H9 (cell line): ENCODE measurements at regions not wholly inside any gene's neighbourhood (a gene's known extent, or its start where the extent isn't known, plus 50 kb on each side); places are given as distances from the start of the nearest gene placed in this dataset.

Experiments used
- DNase-seq: peaks from one replicate; pipeline ENCODE4 v3.0.0-alpha.2; 2017
- H2AFZ ChIP-seq: one replicate; pipeline ENCODE4 v1.6.1; 2013; ENCODE audit warnings: mild to moderate bottlenecking, low read length, control low read depth, moderate library complexity
- H2AK5ac ChIP-seq: 2 replicates; pipeline ENCODE4 v1.6.1; 2013; ENCODE audit warnings: low read length, control low read depth, mixed read lengths; ENCODE audit not compliant: insufficient read length
- H2BK120ac ChIP-seq: one replicate; pipeline ENCODE4 v1.6.1; 2013; ENCODE audit warnings: low read depth, mild to moderate bottlenecking, low read length, control low read depth, inconsistent platforms; ENCODE audit not compliant: poor library complexity, severe bottlenecking
- H2BK12ac ChIP-seq: 2 replicates; pipeline ENCODE4 v1.6.1; 2013; ENCODE audit warnings: low read length, control low read depth, mixed read lengths, low read depth; ENCODE audit not compliant: insufficient read length
- H2BK15ac ChIP-seq: 2 replicates; pipeline ENCODE4 v1.6.1; 2013; ENCODE audit warnings: low read depth, low read length, control low read depth
- H2BK20ac ChIP-seq: one replicate; pipeline ENCODE4 v1.6.1; 2013; ENCODE audit warnings: low read depth, mild to moderate bottlenecking, low read length, control low read depth, inconsistent platforms; ENCODE audit not compliant: poor library complexity, severe bottlenecking
- H2BK5ac ChIP-seq: 2 replicates; pipeline ENCODE4 v1.6.1; 2013; ENCODE audit warnings: low read length, control low read depth, mixed read lengths; ENCODE audit not compliant: insufficient read length
- H3K14ac ChIP-seq: 2 replicates; pipeline ENCODE4 v1.6.1; 2013; ENCODE audit warnings: low read length, control low read depth; ENCODE audit not compliant: insufficient read depth
- H3K18ac ChIP-seq: 2 replicates; pipeline ENCODE4 v1.6.1; 2013; ENCODE audit warnings: low read depth, mild to moderate bottlenecking, mixed read lengths, low read length, control low read depth; ENCODE audit not compliant: insufficient read length
- H3K23ac ChIP-seq: 2 replicates; pipeline ENCODE4 v1.6.1; 2013; ENCODE audit warnings: low read length, control low read depth, mixed read lengths, low read depth; ENCODE audit not compliant: insufficient read length
- H3K23me2 ChIP-seq: 2 replicates; pipeline ENCODE4 v1.6.1; 2013; ENCODE audit warnings: low read depth, mild to moderate bottlenecking, mixed read lengths, low read length, control low read depth; ENCODE audit not compliant: insufficient read length, poor library complexity, severe bottlenecking
- H3K27ac ChIP-seq: 2 replicates; pipeline ENCODE4 v1.5.1; 2013; ENCODE audit warnings: low read length, control low read depth, mixed read lengths, low read depth; ENCODE audit not compliant: insufficient read length
- H3K27me3 ChIP-seq: 2 replicates; pipeline ENCODE4 v1.6.1; 2013; ENCODE audit warnings: low read length, control low read depth, inconsistent platforms; ENCODE audit not compliant: insufficient read depth
- H3K4ac ChIP-seq: 2 replicates; pipeline ENCODE4 v1.6.1; 2013; ENCODE audit warnings: low read depth, mild to moderate bottlenecking, control low read depth, inconsistent platforms, low read length, moderate library complexity
- H3K4me1 ChIP-seq: 2 replicates; pipeline ENCODE4 v1.6.1; 2013; ENCODE audit warnings: low read length, control low read depth, inconsistent platforms; ENCODE audit not compliant: insufficient read depth
- H3K4me2 ChIP-seq: 2 replicates; pipeline ENCODE4 v1.6.1; 2013; ENCODE audit warnings: low read length, control low read depth, mixed read lengths; ENCODE audit not compliant: insufficient read length, insufficient read depth
- H3K56ac ChIP-seq: 2 replicates; pipeline ENCODE4 v1.6.1; 2013; ENCODE audit warnings: low read depth, mild to moderate bottlenecking, mixed read lengths, low read length, control low read depth; ENCODE audit not compliant: insufficient read length
- H3K79me1 ChIP-seq: 2 replicates; pipeline ENCODE4 v1.6.1; 2013; ENCODE audit warnings: low read depth, mild to moderate bottlenecking, moderate library complexity, low read length, control low read depth, inconsistent platforms; ENCODE audit not compliant: insufficient read depth, poor library complexity, severe bottlenecking
- H3K79me2 ChIP-seq: 2 replicates; pipeline ENCODE4 v1.6.1; 2013; ENCODE audit warnings: low read length, control low read depth, inconsistent platforms; ENCODE audit not compliant: insufficient read depth
- H3K9ac ChIP-seq: 2 replicates; pipeline ENCODE4 v1.6.1; 2013; ENCODE audit warnings: low read length, control low read depth, mixed read lengths; ENCODE audit not compliant: insufficient read length; ENCODE audit errors: extremely low read depth
- H3K9me3 ChIP-seq: one replicate; pipeline ENCODE4 v1.6.1; 2013; ENCODE audit warnings: low read depth, low read length, inconsistent platforms; ENCODE audit not compliant: control insufficient read depth
- H3T11ph ChIP-seq: one replicate; pipeline ENCODE4 v1.6.1; 2013; ENCODE audit warnings: mild to moderate bottlenecking, low read length, control low read depth, inconsistent platforms
- H4K20me1 ChIP-seq: one replicate; pipeline ENCODE4 v1.6.1; 2013; ENCODE audit not compliant: control insufficient read depth, insufficient read length, insufficient read depth
- H4K5ac ChIP-seq: 2 replicates; pipeline ENCODE4 v1.6.1; 2013; ENCODE audit warnings: low read depth, mild to moderate bottlenecking, mixed read lengths, low read length, control low read depth; ENCODE audit not compliant: insufficient read length
- H4K8ac ChIP-seq: replicated peaks from 2 replicates; pipeline ENCODE4 v1.6.1; 2013; ENCODE audit warnings: low read length, control low read depth, mixed read lengths, low read depth; ENCODE audit not compliant: insufficient read length
- H4K91ac ChIP-seq: 2 replicates; pipeline ENCODE4 v1.6.1; 2013; ENCODE audit warnings: low read depth, mild to moderate bottlenecking, moderate library complexity, mixed read lengths, low read length, control low read depth; ENCODE audit not compliant: insufficient read length
- H3K27ac Mint-ChIP-seq, 3 experiments: 2 replicates in 2 of 3; 3 replicates in 1 of 3; pipeline ENCODE4 v1.8.0; 2020 to 2021; ENCODE audit warnings: mixed read lengths in 3 of 3, mild to moderate bottlenecking in 1 of 3, moderate library complexity in 1 of 3
- H3K27me3 Mint-ChIP-seq: 2 replicates; pipeline ENCODE4 v1.8.0; 2021; ENCODE audit warnings: low read depth, mild to moderate bottlenecking, moderate library complexity, mixed read lengths
- H3K36me3 Mint-ChIP-seq, 3 experiments: 2 replicates in 2 of 3; 3 replicates in 1 of 3; pipeline ENCODE4 v1.8.0; 2020 to 2021; ENCODE audit warnings: low read depth in 3 of 3, mixed read lengths in 3 of 3; ENCODE audit not compliant: insufficient read depth in 1 of 3
- H3K4me1 Mint-ChIP-seq, 2 experiments: 2 replicates each; pipeline ENCODE4 v1.8.0; 2020; ENCODE audit warnings: mixed read lengths in 2 of 2
- H3K4me3 Mint-ChIP-seq, 2 experiments: 2 replicates in 1 of 2; 3 replicates in 1 of 2; pipeline ENCODE4 v1.8.0; 2020 to 2021; ENCODE audit warnings: mild to moderate bottlenecking in 2 of 2, mixed read lengths in 2 of 2, moderate library complexity in 1 of 2
- H3K9me3 Mint-ChIP-seq, 2 experiments: 2 replicates in 1 of 2; 3 replicates in 1 of 2; pipeline ENCODE4 v1.8.0; 2020; ENCODE audit warnings: mild to moderate bottlenecking in 2 of 2, mixed read lengths in 2 of 2, moderate library complexity in 1 of 2
- CTCF ChIP-seq: fragments of 200-600 bp; sonication (generic); conservative IDR thresholded peaks from 3 replicates; pipeline ENCODE4 v1.8.0; 2021; ENCODE audit warnings: antibody characterized with exemption, mild to moderate bottlenecking
- WGBS: extraction: QIAGEN DNeasy Blood & Tissue Kit; methylation state at CpG from one replicate; pipeline ENCODE4 v1.1.7; 2013; ENCODE audit warnings: missing lambda C conversion rate, low lambda C conversion rate, mixed read lengths; ENCODE audit not compliant: insufficient read length; ENCODE audit errors: extremely low coverage; 5-methylcytosine and 5-hydroxymethylcytosine counted together

- H3K4me3 Mint-ChIP-seq, result no peak overlapping the region
- H3K23ac ChIP-seq, result no peak overlapping the region
- H3K4ac ChIP-seq, result no peak overlapping the region
- no peaks in the 10 kb centered on the region for H3K79me2 ChIP-seq
- H3K14ac ChIP-seq, result no peak overlapping the region
- no peak overlapping the region for H3K18ac ChIP-seq
- no peak overlapping the region for H2BK12ac ChIP-seq
- no peak overlapping the region for H3K27ac Mint-ChIP-seq
- no peaks in the 10 kb centered on the region for H4K20me1 ChIP-seq
- H3K27ac ChIP-seq, result no peak overlapping the region
- peaks cover 0 to 3% (median 0%) of the 10 kb centered on the region in 3 experiments; a peak in 1 of 7 replicates for H3K36me3 Mint-ChIP-seq
- H3K4me2 ChIP-seq, result no peak overlapping the region
- H4K91ac ChIP-seq, result no peak overlapping the region
- no peaks in the 10 kb centered on the region for H3K79me1 ChIP-seq
- no peak for DNase-seq
- no peak overlapping the region for H4K8ac ChIP-seq
- H3K4me1 ChIP-seq, result no peaks in the 10 kb centered on the region; the same call in 1 of the 2 replicates
- no peak overlapping the region for H2AFZ ChIP-seq
- peaks cover 3 to 5% of the 10 kb centered on the region in 2 experiments; a peak in 2 of 5 replicates for H3K9me3 Mint-ChIP-seq
- no peak overlapping the region for H2BK5ac ChIP-seq
- no peak overlapping the region for H2AK5ac ChIP-seq
- no peak overlapping the region for H4K5ac ChIP-seq
- TF ChIP-seq CTCF, result no peak
- H3K27me3 ChIP-seq, result no peaks in the 10 kb centered on the region; the same call in 1 of the 2 replicates
- no peak overlapping the region for H3K9ac ChIP-seq
- WGBS, result no CpG with 5 or more reads among the region's 4 CpGs
- no peak overlapping the region for H3K56ac ChIP-seq
- no peak overlapping the region for H2BK20ac ChIP-seq
- no peaks in the 10 kb centered on the region for H3K9me3 ChIP-seq
- no peak overlapping the region for H3T11ph ChIP-seq
- H3K23me2 ChIP-seq, result no peaks in the 10 kb centered on the region
- peaks cover 8 to 11% of the 10 kb centered on the region in 2 experiments for H3K4me1 Mint-ChIP-seq
- H2BK120ac ChIP-seq, result no peak overlapping the region
- H3K27me3 Mint-ChIP-seq, result no peaks in the 10 kb centered on the region; the same call in none of the 2 replicates
- H2BK15ac ChIP-seq, result no peak overlapping the region
Observed at GRCh38 chr13:31068119-31068423, 93.6 kb downstream of the HSPH1 start.
